OCI-LY3 (cell line): ENCODE measurements at regions not wholly inside any gene's neighbourhood (a gene's known extent, or its start where the extent isn't known, plus 50 kb on each side); places are given as distances from the start of the nearest gene placed in this dataset.

Experiments used
- H2AFZ ChIP-seq: fragments of 200-600, 300-600 bp; shearing (Covaris generic); 2 replicates; pipeline ENCODE4 v1.6.0; 2014; ENCODE audit warnings: antibody characterized with exemption, low read depth, low read length
- H3K27ac ChIP-seq: fragments of 200-600, 300-600 bp; sonication (generic); 2 replicates; pipeline ENCODE4 v1.5.1; 2014; ENCODE audit warnings: mild to moderate bottlenecking, low read length, moderate library complexity, mixed read lengths
- H3K27me3 ChIP-seq: fragments of 200-600, 300-600 bp; sonication (generic); 2 replicates; pipeline ENCODE4 v1.6.1; 2014; ENCODE audit warnings: low read depth, low read length, mixed read lengths
- H3K36me3 ChIP-seq: fragments of 200-600, 300-600 bp; sonication (generic); replicated peaks from 2 replicates; pipeline ENCODE3; 2014; ENCODE audit warnings: low read depth, low read length, mixed read lengths
- H3K4me1 ChIP-seq: fragments of 300-600, 200-600 bp; sonication (generic); 2 replicates; pipeline ENCODE4 v1.6.1; 2014; ENCODE audit warnings: low read length, mixed read lengths
- H3K4me2 ChIP-seq: fragments of 200-600, 300-600 bp; sonication (generic); 2 replicates; pipeline ENCODE4 v1.6.1; 2014; ENCODE audit warnings: low read length, mixed read lengths
- H3K4me3 ChIP-seq: fragments of 300-600, 200-600 bp; sonication (generic); 2 replicates; pipeline ENCODE4 v1.5.1; 2014; ENCODE audit warnings: antibody characterized with exemption, mild to moderate bottlenecking, low read length, moderate library complexity
- H3K79me2 ChIP-seq: fragments of 300-600, 200-600 bp; shearing (Covaris generic); 2 replicates; pipeline ENCODE4 v1.6.1; 2014; ENCODE audit warnings: mild to moderate bottlenecking, low read length, mixed read lengths
- H3K9ac ChIP-seq: fragments of 300-600, 200-600 bp; shearing (Covaris generic); 2 replicates; pipeline ENCODE4 v1.6.0; 2014; ENCODE audit warnings: mild to moderate bottlenecking, low read length, moderate library complexity
- H3K9me3 ChIP-seq: fragments of 200-600, 300-600 bp; shearing (Covaris generic); 2 replicates; pipeline ENCODE4 v1.6.1; 2014; ENCODE audit warnings: low read length, mixed read lengths; ENCODE audit not compliant: insufficient read depth
- H4K20me1 ChIP-seq: fragments of 200-600, 300-600 bp; sonication (generic); 2 replicates; pipeline ENCODE4 v1.6.1; 2016; ENCODE audit warnings: low read length, mixed read lengths; ENCODE audit not compliant: insufficient read depth
- EZH2phosphoT487 ChIP-seq: fragments of 200-600 bp; shearing (Covaris generic); IDR thresholded peaks from 2 replicates; pipeline ENCODE4 v1.6.1; 2018; ENCODE audit warnings: antibody characterized with exemption, mixed run types, low read depth
- TF ChIP-seq, protein P1 (sequence below): fragments of 200-600, 300-600 bp; sonication (generic); IDR thresholded peaks from 2 replicates; pipeline ENCODE4 v1.5.1; 2014; ENCODE audit warnings: antibody characterized with exemption, low read length, low read depth

DNA sequence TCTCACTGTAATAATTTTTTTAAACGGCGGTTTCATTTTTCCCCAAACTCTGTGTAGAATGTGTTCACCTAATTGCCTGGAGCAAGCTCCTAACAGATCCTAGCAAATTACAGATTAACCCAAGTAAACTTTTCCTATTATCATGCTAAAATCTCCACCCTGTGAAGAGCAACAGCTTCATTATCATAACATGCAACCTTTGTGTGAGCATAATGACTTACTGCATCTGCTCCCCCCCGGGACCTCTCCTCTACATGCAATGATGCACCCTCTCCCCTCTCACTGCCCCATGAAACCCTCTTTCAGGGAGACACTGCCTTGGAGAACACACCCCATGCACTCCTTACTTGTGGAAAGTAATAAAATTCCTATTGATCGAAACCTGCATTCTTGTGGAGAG, 717.0 kb upstream of the TMPRSS15 start:
- H3K4me2 ChIP-seq, result no peak overlapping the region
- no peaks in the 10 kb centered on the region for H3K36me3 ChIP-seq
- no peaks in the 10 kb centered on the region for H4K20me1 ChIP-seq
- H3K4me3 ChIP-seq, result no peak overlapping the region
- H3K4me1 ChIP-seq, result no peaks in the 10 kb centered on the region
- H3K27me3 ChIP-seq, result no peaks in the 10 kb centered on the region
- H3K27ac ChIP-seq, result no peak overlapping the region
- H2AFZ ChIP-seq, result no peak overlapping the region
- H3K9ac ChIP-seq, result no peak overlapping the region
- H3K79me2 ChIP-seq, result no peaks in the 10 kb centered on the region
- TF ChIP-seq, protein P1, sequence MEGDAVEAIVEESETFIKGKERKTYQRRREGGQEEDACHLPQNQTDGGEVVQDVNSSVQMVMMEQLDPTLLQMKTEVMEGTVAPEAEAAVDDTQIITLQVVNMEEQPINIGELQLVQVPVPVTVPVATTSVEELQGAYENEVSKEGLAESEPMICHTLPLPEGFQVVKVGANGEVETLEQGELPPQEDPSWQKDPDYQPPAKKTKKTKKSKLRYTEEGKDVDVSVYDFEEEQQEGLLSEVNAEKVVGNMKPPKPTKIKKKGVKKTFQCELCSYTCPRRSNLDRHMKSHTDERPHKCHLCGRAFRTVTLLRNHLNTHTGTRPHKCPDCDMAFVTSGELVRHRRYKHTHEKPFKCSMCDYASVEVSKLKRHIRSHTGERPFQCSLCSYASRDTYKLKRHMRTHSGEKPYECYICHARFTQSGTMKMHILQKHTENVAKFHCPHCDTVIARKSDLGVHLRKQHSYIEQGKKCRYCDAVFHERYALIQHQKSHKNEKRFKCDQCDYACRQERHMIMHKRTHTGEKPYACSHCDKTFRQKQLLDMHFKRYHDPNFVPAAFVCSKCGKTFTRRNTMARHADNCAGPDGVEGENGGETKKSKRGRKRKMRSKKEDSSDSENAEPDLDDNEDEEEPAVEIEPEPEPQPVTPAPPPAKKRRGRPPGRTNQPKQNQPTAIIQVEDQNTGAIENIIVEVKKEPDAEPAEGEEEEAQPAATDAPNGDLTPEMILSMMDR, result no peak
- TF ChIP-seq EZH2phosphoT487, result no peak
- no peaks in the 10 kb centered on the region for H3K9me3 ChIP-seq

DNA sequence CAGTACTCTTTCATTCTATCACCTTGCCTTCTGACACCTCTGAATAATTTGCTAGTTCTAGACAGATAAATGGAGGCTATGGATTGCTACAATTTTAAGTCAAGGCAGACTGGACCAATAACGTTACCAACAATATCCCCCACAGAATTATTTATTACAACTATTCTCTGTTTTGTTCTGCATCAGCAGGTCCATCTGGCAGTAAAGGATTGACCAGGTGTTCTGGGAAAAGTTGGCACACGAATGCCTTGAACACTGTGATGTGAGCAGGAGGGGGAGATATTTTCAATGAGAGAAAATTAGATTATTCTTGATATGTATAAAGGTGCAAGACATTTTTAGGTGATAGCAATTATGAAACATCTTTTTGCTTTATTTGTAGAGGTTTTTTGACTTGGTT, 718.8 kb upstream of the TMPRSS15 start:
- Histone ChIP-seq H4K20me1 (no peaks in the 10 kb centered on the region), H3K27me3 (no peaks in the 10 kb centered on the region), H3K79me2 (no peaks in the 10 kb centered on the region), H3K4me1 (no peaks in the 10 kb centered on the region), H3K36me3 (no peaks in the 10 kb centered on the region), H3K9me3 (no peaks in the 10 kb centered on the region), H2AFZ (no peak overlapping the region), H3K4me2 (no peak overlapping the region), H3K9ac (no peak overlapping the region), H3K27ac (no peak overlapping the region), H3K4me3 (no peak overlapping the region)
- TF ChIP-seq EZH2phosphoT487, result no peak
- TF ChIP-seq, protein P1, result no peak

DNA sequence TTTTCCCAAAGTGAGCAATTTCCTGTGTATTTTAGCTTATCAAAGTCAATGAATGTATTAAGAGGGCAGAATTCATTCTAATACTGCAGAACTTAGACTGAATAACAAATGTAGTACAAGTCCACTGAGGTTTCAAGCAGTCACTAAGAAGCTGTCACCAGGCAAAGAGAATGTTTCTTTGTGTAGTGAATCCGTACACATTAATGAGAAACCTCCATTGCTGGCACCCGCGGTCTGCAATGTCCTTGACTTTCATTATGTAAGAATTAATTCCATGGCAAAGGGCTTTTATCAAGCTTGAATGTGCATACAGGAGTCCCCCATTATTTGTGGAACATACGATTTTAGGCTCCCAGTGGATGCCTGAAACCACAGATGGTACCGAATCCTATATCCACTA, 719.5 kb upstream of the TMPRSS15 start:
- Histone ChIP-seq H3K9ac (no peak overlapping the region), H2AFZ (no peak overlapping the region), H4K20me1 (no peaks in the 10 kb centered on the region), H3K4me1 (no peaks in the 10 kb centered on the region), H3K36me3 (no peaks in the 10 kb centered on the region), H3K27me3 (no peaks in the 10 kb centered on the region), H3K9me3 (no peaks in the 10 kb centered on the region), H3K79me2 (no peaks in the 10 kb centered on the region), H3K27ac (no peak overlapping the region), H3K4me3 (no peak overlapping the region), H3K4me2 (no peak overlapping the region)
- TF ChIP-seq EZH2phosphoT487, result no peak
- TF ChIP-seq, protein P1, result no peak

DNA sequence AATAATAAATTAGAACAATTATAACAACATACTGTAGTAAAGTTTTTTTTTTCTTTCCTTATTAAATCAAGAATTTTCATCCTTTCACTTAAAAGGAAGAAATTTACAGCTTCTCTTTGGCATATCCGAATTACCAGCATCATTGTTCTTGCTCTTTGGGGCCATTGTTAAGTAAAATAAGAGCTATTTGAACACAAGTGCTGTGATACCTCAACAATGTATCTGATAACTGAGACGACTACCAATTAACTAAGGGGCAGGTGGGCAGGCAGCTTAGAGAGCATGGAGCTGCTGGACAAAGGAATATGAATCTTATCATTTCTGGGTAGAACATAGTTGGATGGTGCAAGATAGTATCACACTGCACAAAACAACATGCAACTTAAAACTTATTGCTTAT, 719.9 kb upstream of the TMPRSS15 start:
- H3K36me3 ChIP-seq, result no peaks in the 10 kb centered on the region
- no peaks in the 10 kb centered on the region for H3K79me2 ChIP-seq
- no peaks in the 10 kb centered on the region for H3K4me1 ChIP-seq
- H3K9me3 ChIP-seq, result no peaks in the 10 kb centered on the region
- no peaks in the 10 kb centered on the region for H3K27me3 ChIP-seq
- no peaks in the 10 kb centered on the region for H4K20me1 ChIP-seq
- TF ChIP-seq, protein P1, result no peak
- TF ChIP-seq EZH2phosphoT487, result no peak
- H3K4me3 ChIP-seq, result no peak overlapping the region
- H2AFZ ChIP-seq, result no peak overlapping the region
- H3K9ac ChIP-seq, result no peak overlapping the region
- H3K4me2 ChIP-seq, result no peak overlapping the region
- no peak overlapping the region for H3K27ac ChIP-seq
